GM12865 (cell line): ENCODE measurements at regions not wholly inside any gene's neighbourhood (a gene's known extent, or its start where the extent isn't known, plus 50 kb on each side); places are given as distances from the start of the nearest gene placed in this dataset.

ENCODE experiments used
- DNase-seq: peaks from one replicate; pipeline ENCODE4 v3.0.0; 2010; ENCODE audit warnings: low read depth
- H3K4me3 ChIP-seq: 2 replicates; pipeline ENCODE4 v1.5.1; 2011; ENCODE audit warnings: mild to moderate bottlenecking, low read depth, low read length, control low read depth
- CTCF ChIP-seq: IDR thresholded peaks from 2 replicates; pipeline ENCODE4 v1.5.1; 2011; ENCODE audit warnings: low read length, control low read depth, low read depth, inconsistent platforms; ENCODE audit not compliant: insufficient read depth; ENCODE audit errors: missing control alignments

DNA sequence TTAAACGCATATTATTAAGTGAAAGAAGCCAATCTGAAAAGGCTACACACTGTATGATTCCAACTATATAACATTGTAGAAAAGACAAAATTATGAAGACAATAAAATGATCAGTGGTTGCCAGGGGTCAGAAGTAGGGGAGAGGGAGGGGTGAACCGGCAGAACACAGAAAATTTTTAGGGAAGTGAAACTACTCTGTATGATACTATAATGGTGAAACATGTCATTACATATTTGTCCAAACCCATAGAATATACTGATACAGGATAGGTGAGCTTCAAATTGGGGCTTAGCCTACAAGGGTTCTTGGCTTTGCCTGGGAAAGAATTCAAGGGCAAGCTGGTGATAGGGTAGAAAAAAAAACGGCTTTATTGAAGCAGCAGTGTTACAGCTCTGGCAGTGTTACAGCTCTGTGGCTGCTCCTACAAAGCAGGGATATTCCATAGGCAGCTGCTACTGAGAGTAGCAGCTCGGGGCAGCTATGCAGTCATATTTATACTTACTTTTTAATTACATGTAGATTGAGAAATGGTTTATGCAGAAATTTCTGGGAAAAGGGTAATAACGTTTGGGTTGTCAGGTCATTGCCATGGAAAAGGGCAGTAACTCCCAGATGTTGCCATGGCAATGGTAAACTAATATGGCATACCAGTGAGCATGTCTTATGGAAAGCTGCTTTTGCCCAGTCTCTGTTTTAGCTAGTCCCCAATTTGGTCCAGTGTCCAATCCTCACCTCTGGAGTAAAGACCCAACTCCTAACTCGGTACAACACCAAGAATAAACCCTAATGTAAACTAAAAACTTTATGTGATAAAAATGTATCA, 125.1 kb upstream of the SLC25A36 start:
- TF ChIP-seq CTCF, result no peak
- no peak overlapping the region for H3K4me3 ChIP-seq

DNA sequence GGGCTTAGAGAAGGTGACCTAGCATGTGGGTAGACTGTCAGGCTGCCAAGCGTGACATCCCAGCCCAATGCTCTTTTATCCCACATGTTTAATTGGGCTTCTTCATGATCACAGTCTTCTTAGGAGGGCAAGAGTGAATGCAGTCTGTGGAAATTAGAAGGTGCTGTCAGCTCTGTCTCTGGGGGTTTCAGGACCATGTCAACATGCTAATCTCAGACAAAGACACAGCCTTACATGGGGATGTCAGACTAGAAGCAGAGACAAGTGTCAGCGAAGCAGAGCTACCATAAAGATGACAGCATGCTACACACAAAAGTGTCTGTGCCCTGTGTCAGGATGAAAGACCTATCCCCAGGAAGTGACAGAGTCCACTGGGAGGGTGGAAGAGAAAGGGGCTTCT, 120.1 kb upstream of the SLC25A36 start:
- no peak for TF ChIP-seq CTCF
- DNase-seq, result no peak

More for the DNA sequence above, 125.1 kb upstream of the SLC25A36 start:
- DNase-seq, result peak; percentile 59

DNA sequence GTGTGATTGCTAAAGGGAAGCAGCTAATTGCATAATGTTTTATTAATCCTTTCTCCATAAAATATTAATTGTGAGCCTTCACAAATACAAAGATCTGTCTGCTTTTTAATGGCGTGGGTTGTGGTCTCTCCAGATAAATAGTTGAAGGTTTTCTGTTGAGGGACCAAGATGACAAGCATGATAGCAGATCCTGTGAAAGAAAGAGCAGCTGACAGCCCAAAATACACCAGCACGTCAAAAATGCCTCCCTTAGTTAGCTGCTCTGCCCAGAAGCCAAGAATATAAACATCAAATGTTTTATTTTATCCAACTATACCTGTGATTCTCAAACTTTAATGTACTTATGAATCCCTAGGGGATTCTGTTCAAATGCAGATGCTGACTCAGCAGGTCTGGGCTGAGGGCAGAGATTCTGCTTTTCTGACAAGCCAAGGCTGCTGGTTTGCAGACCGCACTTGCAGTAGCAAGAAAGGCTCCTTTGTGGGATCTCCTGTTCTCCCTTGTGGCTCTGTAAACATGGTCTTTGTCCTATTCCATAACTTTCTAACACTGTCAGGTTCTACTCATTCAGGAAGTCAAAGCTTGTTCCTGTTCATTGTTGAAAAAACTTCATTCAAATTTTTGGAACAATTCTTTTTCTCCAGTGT, 119.1 kb upstream of the SLC25A36 start:
- no peak for DNase-seq
- no peak for TF ChIP-seq CTCF
- H3K4me3 ChIP-seq, result no peak overlapping the region

More for the DNA sequence above, 120.1 kb upstream of the SLC25A36 start:
- H3K4me3 ChIP-seq, result no peak overlapping the region

DNA sequence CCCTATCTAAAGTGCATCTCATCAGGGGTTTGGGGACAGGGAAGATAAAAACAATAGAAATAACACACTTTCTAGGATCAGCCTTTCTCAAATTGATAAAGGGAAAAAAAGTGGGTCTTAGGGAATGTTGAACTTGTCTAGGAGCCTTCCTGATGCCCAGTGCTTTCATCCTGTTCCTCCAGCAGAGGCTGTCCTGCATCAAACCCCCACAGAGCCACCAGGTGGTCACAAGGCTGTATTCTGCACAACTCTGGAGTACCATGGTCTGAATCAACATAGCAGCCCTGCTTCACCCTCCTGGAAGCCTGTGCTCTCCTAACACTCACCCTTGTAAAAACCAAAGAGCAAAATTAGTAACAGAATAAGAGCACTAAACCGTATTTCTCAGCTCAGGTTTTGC, 118.5 kb upstream of the SLC25A36 start:
- DNase-seq, result no peak
- H3K4me3 ChIP-seq, result no peak overlapping the region
- TF ChIP-seq CTCF, result no peak

GRCh38 chr3:140827894-140828293, 113.7 kb upstream of the SLC25A36 start:
- DNase-seq, result no peak
- H3K4me3 ChIP-seq, result no peak overlapping the region
- TF ChIP-seq CTCF, result no peak

DNA sequence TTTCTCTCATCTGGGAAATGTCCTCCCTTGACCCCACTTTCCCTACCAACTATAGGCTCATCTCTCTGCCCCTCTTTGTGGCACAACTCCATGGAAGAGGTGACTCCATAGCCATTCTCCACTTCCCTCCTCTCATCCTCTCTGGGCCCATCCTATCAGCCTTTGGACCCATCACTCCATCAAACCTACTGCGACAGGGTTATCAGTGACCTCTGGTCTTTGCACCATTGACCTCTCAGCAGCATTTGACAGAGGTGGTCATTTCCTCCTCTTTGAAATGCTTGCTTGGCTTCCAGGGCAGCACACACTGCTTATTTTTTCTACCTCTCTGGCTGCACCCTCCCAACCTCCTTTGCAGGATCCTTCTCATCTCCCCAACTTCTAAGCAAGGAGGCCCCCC, 113.1 kb upstream of the SLC25A36 start:
- H3K4me3 ChIP-seq, result no peak overlapping the region
- TF ChIP-seq CTCF, result no peak

More for the DNA sequence above, 113.1 kb upstream of the SLC25A36 start:
- DNase-seq, result no peak
